Naive thymus-derived CD8-positive, alpha-beta T cell (primary cell): ENCODE measurements at regions not wholly inside any gene's neighbourhood (a gene's known extent, or its start where the extent isn't known, plus 50 kb on each side); places are given as distances from the start of the nearest gene placed in this dataset.
"Not testable (repeated sequence)": the region's sequence is repeated elsewhere in the genome, so short reads cannot be mapped to it uniquely, and the experiment has no call there.

Experiments used
- ATAC-seq, 2 donors: fragments of 150-1000 bp; cut with Tn5 transposase in 1 of 2; sonication (Bioruptor Pico), chemical (Tn5 transposase) in 1 of 2; 1 replicate in 1 of 2; 2 replicates in 1 of 2; pipeline ENCODE4 v1.10.0; 2021; ENCODE audit warnings: mild to moderate bottlenecking in 2 of 2, moderate library complexity in 2 of 2
- POLR2A ChIA-PET: fragments of 350-600 bp; sonication (Branson Sonifier 250); formaldehyde crosslinking; loops from one replicate; lab custom pipeline; 2021; ENCODE audit warnings: antibody characterized with exemption; lab: Charles Lee
- DNase-seq, 10 donors: peaks; one replicate each; pipeline versions ENCODE4 v3.0.0 to v3.0.0-alpha.2; 2020 to 2022
- H3K27ac Mint-ChIP-seq, 10 donors: one replicate each; pipeline ENCODE4 v1.8.0; 2020 to 2022; ENCODE audit warnings: mild to moderate bottlenecking in 10 of 10, mixed read lengths in 10 of 10, moderate library complexity in 4 of 10, inconsistent platforms in 1 of 10
- H3K27me3 Mint-ChIP-seq, 5 donors: one replicate each; pipeline ENCODE4 v1.8.0; 2021 to 2022; ENCODE audit warnings: mixed read lengths in 5 of 5
- H3K36me3 Mint-ChIP-seq, 3 donors: one replicate each; pipeline ENCODE4 v1.8.0; 2020 to 2022; ENCODE audit warnings: mixed read lengths in 3 of 3, mild to moderate bottlenecking in 2 of 3, inconsistent platforms in 1 of 3
- H3K4me1 Mint-ChIP-seq, 4 donors: one replicate each; pipeline ENCODE4 v1.8.0; 2021 to 2022; ENCODE audit warnings: mixed read lengths in 4 of 4
- H3K4me3 Mint-ChIP-seq, 10 donors: one replicate each; pipeline ENCODE4 v1.8.0; 2020 to 2022; ENCODE audit warnings: mild to moderate bottlenecking in 10 of 10, mixed read lengths in 10 of 10, moderate library complexity in 6 of 10, inconsistent platforms in 1 of 10
- H3K9me3 Mint-ChIP-seq, 9 donors: one replicate each; pipeline ENCODE4 v1.8.0; 2020 to 2022; ENCODE audit warnings: mixed read lengths in 9 of 9, mild to moderate bottlenecking in 3 of 9, inconsistent platforms in 1 of 9, moderate library complexity in 1 of 9

GRCh38 chr15:24435075-24435820, 240.3 kb upstream of the NPAP1 start:
- H3K4me1 Mint-ChIP-seq, H3K36me3 Mint-ChIP-seq, DNase-seq, POLR2A ChIA-PET, ATAC-seq, H3K4me3 Mint-ChIP-seq, H3K27me3 Mint-ChIP-seq, H3K27ac Mint-ChIP-seq: not testable (repeated sequence)
- H3K9me3 Mint-ChIP-seq: peaks cover 0 to 18% (median 2%) of the 10 kb centered on the region in 9 donors

- H3K27me3 Mint-ChIP-seq, H3K4me3 Mint-ChIP-seq, H3K27ac Mint-ChIP-seq, H3K4me1 Mint-ChIP-seq, DNase-seq, POLR2A ChIA-PET, ATAC-seq, H3K36me3 Mint-ChIP-seq: not testable (repeated sequence)
- peaks cover 0 to 17% (median 0%) of the 10 kb centered on the region in 9 donors for H3K9me3 Mint-ChIP-seq
Observed at GRCh38 chr15:24437270-24437669, 238.3 kb upstream of the NPAP1 start.

- H3K36me3 Mint-ChIP-seq, H3K27ac Mint-ChIP-seq, H3K27me3 Mint-ChIP-seq, POLR2A ChIA-PET, ATAC-seq, H3K4me1 Mint-ChIP-seq, DNase-seq, H3K4me3 Mint-ChIP-seq: not testable (repeated sequence)
- H3K9me3 Mint-ChIP-seq: peaks cover 0 to 17% (median 0%) of the 10 kb centered on the region in 9 donors
Observed at GRCh38 chr15:24437735-24438134, 237.8 kb upstream of the NPAP1 start.

- peaks cover 0 to 12% (median 5%) of the 10 kb centered on the region in 5 donors for H3K27me3 Mint-ChIP-seq
- H3K4me1 Mint-ChIP-seq, H3K27ac Mint-ChIP-seq, DNase-seq, H3K4me3 Mint-ChIP-seq, H3K36me3 Mint-ChIP-seq, POLR2A ChIA-PET, ATAC-seq: not testable (repeated sequence)
- H3K9me3 Mint-ChIP-seq: peaks cover 0 to 17% (median 7%) of the 10 kb centered on the region in 9 donors
Observed at GRCh38 chr15:24477107-24478025, 198.2 kb upstream of the NPAP1 start.

- H3K36me3 Mint-ChIP-seq, H3K4me1 Mint-ChIP-seq, ATAC-seq, H3K27me3 Mint-ChIP-seq, POLR2A ChIA-PET, H3K27ac Mint-ChIP-seq, DNase-seq, H3K4me3 Mint-ChIP-seq: not testable (repeated sequence)
- peaks cover 0 to 14% (median 10%) of the 10 kb centered on the region in 9 donors for H3K9me3 Mint-ChIP-seq
Observed at GRCh38 chr15:24485885-24486567, 189.5 kb upstream of the NPAP1 start.

- peaks cover 0 to 23% (median 7%) of the 10 kb centered on the region in 9 donors for H3K9me3 Mint-ChIP-seq
- H3K4me1 Mint-ChIP-seq, H3K27me3 Mint-ChIP-seq, H3K4me3 Mint-ChIP-seq, ATAC-seq, H3K36me3 Mint-ChIP-seq, POLR2A ChIA-PET, H3K27ac Mint-ChIP-seq, DNase-seq: not testable (repeated sequence)
Observed at GRCh38 chr15:24488164-24488907, 187.2 kb upstream of the NPAP1 start.

- peaks cover 0 to 13% (median 2%) of the 10 kb centered on the region in 9 donors for H3K9me3 Mint-ChIP-seq
- H3K27me3 Mint-ChIP-seq, ATAC-seq, H3K4me3 Mint-ChIP-seq, H3K36me3 Mint-ChIP-seq, H3K4me1 Mint-ChIP-seq, POLR2A ChIA-PET, H3K27ac Mint-ChIP-seq, DNase-seq: not testable (repeated sequence)
Observed at GRCh38 chr15:24505216-24505615, 170.4 kb upstream of the NPAP1 start.

GRCh38 chr15:24509714-24510113, 165.9 kb upstream of the NPAP1 start:
- H3K4me3 Mint-ChIP-seq, H3K4me1 Mint-ChIP-seq, ATAC-seq, POLR2A ChIA-PET, H3K27ac Mint-ChIP-seq, DNase-seq, H3K27me3 Mint-ChIP-seq, H3K36me3 Mint-ChIP-seq: not testable (repeated sequence)
- H3K9me3 Mint-ChIP-seq: peaks cover 0 to 14% (median 3%) of the 10 kb centered on the region in 9 donors

GRCh38 chr15:24511598-24511997, 164.0 kb upstream of the NPAP1 start:
- POLR2A ChIA-PET, ATAC-seq, H3K4me3 Mint-ChIP-seq, H3K36me3 Mint-ChIP-seq, H3K27ac Mint-ChIP-seq, DNase-seq, H3K27me3 Mint-ChIP-seq, H3K4me1 Mint-ChIP-seq: not testable (repeated sequence)
- H3K9me3 Mint-ChIP-seq: peaks cover 0 to 12% (median 5%) of the 10 kb centered on the region in 9 donors

GRCh38 chr15:24518772-24519171, 156.8 kb upstream of the NPAP1 start:
- H3K4me3 Mint-ChIP-seq, H3K4me1 Mint-ChIP-seq, H3K36me3 Mint-ChIP-seq, H3K27me3 Mint-ChIP-seq, ATAC-seq, DNase-seq, POLR2A ChIA-PET, H3K27ac Mint-ChIP-seq: not testable (repeated sequence)
- peaks cover 0 to 12% (median 2%) of the 10 kb centered on the region in 9 donors for H3K9me3 Mint-ChIP-seq

GRCh38 chr15:24531235-24531634, 144.3 kb upstream of the NPAP1 start:
- H3K4me3 Mint-ChIP-seq, H3K27ac Mint-ChIP-seq, ATAC-seq, POLR2A ChIA-PET, H3K27me3 Mint-ChIP-seq, H3K36me3 Mint-ChIP-seq, DNase-seq, H3K4me1 Mint-ChIP-seq: not testable (repeated sequence)
- peaks cover 0 to 23% (median 5%) of the 10 kb centered on the region in 9 donors for H3K9me3 Mint-ChIP-seq

GRCh38 chr15:24534032-24534431, 141.5 kb upstream of the NPAP1 start:
- POLR2A ChIA-PET, DNase-seq, H3K27ac Mint-ChIP-seq, ATAC-seq, H3K4me1 Mint-ChIP-seq, H3K4me3 Mint-ChIP-seq, H3K36me3 Mint-ChIP-seq, H3K27me3 Mint-ChIP-seq: not testable (repeated sequence)
- peaks cover 0 to 23% (median 6%) of the 10 kb centered on the region in 9 donors for H3K9me3 Mint-ChIP-seq
